HFFc6 (cell line): ENCODE measurements at regions not wholly inside any gene's neighbourhood (a gene's known extent, or its start where the extent isn't known, plus 50 kb on each side); places are given as distances from the start of the nearest gene placed in this dataset.
A peak's percentile ranks its signal among the peaks of the same experiment; 100 is the strongest.

Experiments used
- DNase-seq: peaks from one replicate; pipeline ENCODE4 v3.0.0-alpha.2; 2018
- H3K27ac Mint-ChIP-seq: 2 replicates; pipeline ENCODE4 v1.8.0; 2020; ENCODE audit warnings: mild to moderate bottlenecking, mixed read lengths
- H3K27me3 Mint-ChIP-seq: 2 replicates; pipeline ENCODE4 v1.8.0; 2021; ENCODE audit warnings: mild to moderate bottlenecking, moderate library complexity, mixed read lengths; ENCODE audit not compliant: insufficient read depth
- H3K36me3 Mint-ChIP-seq: 2 replicates; pipeline ENCODE4 v1.8.0; 2021; ENCODE audit warnings: low read depth, mixed read lengths
- H3K4me1 Mint-ChIP-seq: 2 replicates; pipeline ENCODE4 v1.8.0; 2020; ENCODE audit warnings: low read depth, mixed read lengths
- H3K4me3 Mint-ChIP-seq: 2 replicates; pipeline ENCODE4 v1.8.0; 2020; ENCODE audit warnings: mild to moderate bottlenecking, moderate library complexity, mixed read lengths
- H3K9me3 Mint-ChIP-seq: 2 replicates; pipeline ENCODE4 v1.8.0; 2020; ENCODE audit warnings: mild to moderate bottlenecking, mixed read lengths
- TF ChIP-seq, protein P1 (sequence below): fragments of 200-600 bp; sonication (generic); IDR thresholded peaks from 2 replicates; pipeline ENCODE4 v1.5.0; 2021; ENCODE audit warnings: antibody characterized with exemption, mild to moderate bottlenecking

DNA sequence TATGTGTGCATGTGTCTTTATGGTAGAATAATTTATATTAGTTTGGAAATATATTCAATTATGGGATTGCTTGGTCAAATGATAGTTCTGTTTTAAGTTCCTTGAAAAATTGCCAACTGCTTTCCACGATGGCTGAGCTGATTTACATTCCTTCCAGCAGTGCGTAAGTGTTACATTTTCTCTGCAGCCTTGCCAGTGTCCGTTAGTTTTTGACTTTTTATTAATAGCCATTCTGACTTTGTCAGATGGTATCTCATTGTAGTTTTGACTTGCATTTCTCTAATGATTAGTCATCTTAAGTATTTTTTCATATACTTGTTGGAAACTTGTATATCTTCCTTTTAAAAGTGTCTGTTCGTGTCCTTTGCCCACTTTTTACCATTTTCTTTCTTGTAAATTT, 434.2 kb upstream of the POT1 start:
- TF ChIP-seq, protein P1, sequence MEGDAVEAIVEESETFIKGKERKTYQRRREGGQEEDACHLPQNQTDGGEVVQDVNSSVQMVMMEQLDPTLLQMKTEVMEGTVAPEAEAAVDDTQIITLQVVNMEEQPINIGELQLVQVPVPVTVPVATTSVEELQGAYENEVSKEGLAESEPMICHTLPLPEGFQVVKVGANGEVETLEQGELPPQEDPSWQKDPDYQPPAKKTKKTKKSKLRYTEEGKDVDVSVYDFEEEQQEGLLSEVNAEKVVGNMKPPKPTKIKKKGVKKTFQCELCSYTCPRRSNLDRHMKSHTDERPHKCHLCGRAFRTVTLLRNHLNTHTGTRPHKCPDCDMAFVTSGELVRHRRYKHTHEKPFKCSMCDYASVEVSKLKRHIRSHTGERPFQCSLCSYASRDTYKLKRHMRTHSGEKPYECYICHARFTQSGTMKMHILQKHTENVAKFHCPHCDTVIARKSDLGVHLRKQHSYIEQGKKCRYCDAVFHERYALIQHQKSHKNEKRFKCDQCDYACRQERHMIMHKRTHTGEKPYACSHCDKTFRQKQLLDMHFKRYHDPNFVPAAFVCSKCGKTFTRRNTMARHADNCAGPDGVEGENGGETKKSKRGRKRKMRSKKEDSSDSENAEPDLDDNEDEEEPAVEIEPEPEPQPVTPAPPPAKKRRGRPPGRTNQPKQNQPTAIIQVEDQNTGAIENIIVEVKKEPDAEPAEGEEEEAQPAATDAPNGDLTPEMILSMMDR = no peak
- Mint-ChIP-seq H3K9me3 (peaks cover 71% of the 10 kb centered on the region), H3K4me3 (no peak overlapping the region), H3K36me3 (peaks cover 9% of the 10 kb centered on the region), H3K4me1 (no peaks in the 10 kb centered on the region), H3K27ac (no peak overlapping the region), H3K27me3 (no peaks in the 10 kb centered on the region)
- peak; percentile 4 for DNase-seq

DNA sequence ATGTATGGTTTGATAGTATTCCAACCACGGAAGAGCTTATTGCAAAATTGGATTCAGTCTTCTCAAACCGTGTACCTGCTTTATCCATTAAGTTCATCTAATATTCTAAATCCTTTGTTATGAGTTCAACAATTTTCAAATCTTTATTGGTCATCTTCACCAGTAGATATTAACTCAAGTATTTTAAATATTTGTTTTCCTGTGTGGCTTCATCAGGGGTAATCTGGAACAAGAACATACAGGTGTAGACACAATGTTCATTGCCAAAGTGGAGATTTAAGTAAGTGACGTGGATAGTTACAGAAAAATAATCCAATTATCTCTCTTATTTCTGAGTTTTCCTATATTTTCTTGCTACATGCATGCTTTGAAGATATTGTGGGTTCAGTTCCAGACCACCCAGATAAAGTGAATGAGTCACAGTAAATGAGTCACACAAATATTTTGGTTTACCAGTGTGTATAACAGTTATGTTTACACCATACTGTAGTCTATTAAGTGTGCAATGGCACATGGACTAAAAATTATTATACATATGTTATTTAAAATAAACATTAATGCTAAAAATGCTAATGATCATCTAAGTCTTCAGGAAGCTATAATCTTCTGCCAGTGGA, 429.0 kb upstream of the POT1 start:
- Mint-ChIP-seq H3K9me3 (peaks cover 40% of the 10 kb centered on the region), H3K4me1 (no peaks in the 10 kb centered on the region), H3K4me3 (no peak overlapping the region), H3K27ac (no peak overlapping the region), H3K36me3 (peaks cover 4% of the 10 kb centered on the region; the same call in 1 of the 2 replicates), H3K27me3 (no peaks in the 10 kb centered on the region)
- TF ChIP-seq, protein P1 = no peak
- DNase-seq = no peak

DNA sequence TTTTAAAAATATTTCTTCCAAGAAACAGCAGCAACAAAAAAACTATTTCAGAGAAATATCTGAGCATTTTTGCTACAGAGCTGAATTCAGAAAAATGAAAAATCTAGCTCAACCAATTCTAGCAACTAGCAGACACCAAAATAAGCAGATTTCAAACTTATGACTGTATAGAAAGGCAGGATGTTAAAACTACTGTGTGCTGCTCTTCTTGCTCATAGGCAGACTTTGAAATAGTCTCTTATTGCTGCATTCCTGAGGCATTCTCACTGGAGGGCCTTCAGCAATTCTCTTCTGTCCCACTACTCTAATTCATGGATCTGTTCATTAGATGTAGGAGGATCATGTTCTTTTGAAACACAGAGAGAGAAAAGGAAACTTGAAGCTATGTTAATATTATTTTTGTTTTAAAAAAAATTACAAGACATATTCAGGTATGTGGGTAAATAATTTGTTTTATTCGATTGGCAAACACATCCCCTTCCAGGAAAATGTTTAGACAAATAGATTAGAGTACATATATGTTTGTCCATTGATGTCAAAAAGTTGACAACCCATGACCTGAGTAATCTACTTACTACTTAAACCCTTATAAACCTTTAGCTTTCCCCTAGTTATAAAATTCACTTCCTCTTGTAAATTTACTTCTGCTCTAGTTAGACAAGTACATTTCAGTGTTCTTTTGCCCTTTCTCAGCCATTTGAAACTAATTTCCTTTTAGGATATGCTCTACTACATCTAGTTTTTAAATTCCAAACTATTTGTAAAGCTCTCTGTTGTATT, 428.2 kb upstream of the POT1 start:
- Mint-ChIP-seq H3K9me3 (peaks cover 44% of the 10 kb centered on the region), H3K36me3 (peaks cover 4% of the 10 kb centered on the region; the same call in 1 of the 2 replicates), H3K27me3 (no peaks in the 10 kb centered on the region), H3K4me3 (no peak overlapping the region), H3K27ac (no peak overlapping the region), H3K4me1 (no peaks in the 10 kb centered on the region)
- no peak for DNase-seq
- TF ChIP-seq, protein P1 = no peak

DNA sequence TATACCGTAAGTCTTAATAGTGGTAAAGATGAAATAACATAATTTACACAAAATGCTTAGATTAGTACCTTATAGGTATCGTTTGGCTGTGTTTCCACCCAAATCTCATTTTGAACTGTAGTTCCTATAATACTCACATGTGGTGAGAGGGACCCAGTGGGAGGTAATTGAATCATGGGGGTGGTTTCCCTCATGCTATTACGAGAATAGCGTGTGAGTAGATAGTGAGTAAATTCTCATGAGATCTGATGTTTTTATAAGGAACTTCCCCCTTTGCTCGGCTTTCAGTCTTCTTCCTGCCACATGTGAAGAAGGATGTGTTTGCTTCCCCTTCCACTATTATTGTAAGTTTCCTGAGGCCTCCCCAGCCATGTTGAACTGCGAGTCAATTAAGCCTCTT, 426.3 kb upstream of the POT1 start:
- DNase-seq = no peak
- Mint-ChIP-seq H3K27ac (no peak overlapping the region), H3K4me3 (no peak overlapping the region), H3K4me1 (no peaks in the 10 kb centered on the region), H3K36me3 (peaks cover 4% of the 10 kb centered on the region; the same call in 1 of the 2 replicates), H3K27me3 (no peaks in the 10 kb centered on the region), H3K9me3 (peaks cover 44% of the 10 kb centered on the region)
- TF ChIP-seq, protein P1 = no peak

DNA sequence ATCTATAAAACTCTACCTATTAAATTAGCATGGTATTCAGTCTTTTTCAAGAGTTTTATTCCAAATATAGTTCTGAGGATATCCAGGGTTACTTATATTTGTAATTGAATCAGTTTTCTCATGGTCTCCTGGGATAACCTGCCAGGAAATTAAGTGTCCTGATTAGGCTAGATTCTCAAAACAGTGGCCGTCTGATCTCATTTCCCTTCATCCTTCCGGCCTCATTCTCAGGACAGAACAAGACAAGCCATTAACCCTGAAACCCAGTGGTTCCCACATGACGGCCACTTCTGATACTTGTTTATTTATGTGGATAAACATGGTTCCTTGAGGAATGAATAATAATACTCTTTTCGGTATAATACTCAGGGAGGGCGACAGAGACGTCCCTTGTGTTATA, 417.6 kb upstream of the POT1 start:
- H3K27ac Mint-ChIP-seq = no peak overlapping the region
- peaks cover 16% of the 10 kb centered on the region; the same call in 1 of the 2 replicates for H3K9me3 Mint-ChIP-seq
- DNase-seq = no peak
- H3K36me3 Mint-ChIP-seq = no peaks in the 10 kb centered on the region
- H3K4me1 Mint-ChIP-seq = no peaks in the 10 kb centered on the region
- TF ChIP-seq, protein P1 = no peak
- no peak overlapping the region for H3K4me3 Mint-ChIP-seq
- H3K27me3 Mint-ChIP-seq = no peaks in the 10 kb centered on the region
